Stimulated activated CD4-positive, alpha-beta T cell treated with anti-CD3 and anti-CD28 coated beads, Interleukin-4, amount 100 ng/mL, for 1 hour (primary cell): ENCODE measurements at regions not wholly inside any gene's neighbourhood (a gene's known extent, or its start where the extent isn't known, plus 50 kb on each side); places are given as distances from the start of the nearest gene placed in this dataset.

ENCODE experiments used
- DNase-seq: peaks from one replicate; pipeline ENCODE4 v3.0.0-alpha.2; 2020

- no peak for DNase-seq
These were observed 105.8 kb downstream of the TBX19 start for GRCh38 chr1:168386492-168386891.

GRCh38 chr1:168381850-168382249 is 101.2 kb downstream of the TBX19 start:
- DNase-seq: no peak

GRCh38 chr1:168380945-168381344 is 100.3 kb downstream of the TBX19 start:
- no peak for DNase-seq

DNA sequence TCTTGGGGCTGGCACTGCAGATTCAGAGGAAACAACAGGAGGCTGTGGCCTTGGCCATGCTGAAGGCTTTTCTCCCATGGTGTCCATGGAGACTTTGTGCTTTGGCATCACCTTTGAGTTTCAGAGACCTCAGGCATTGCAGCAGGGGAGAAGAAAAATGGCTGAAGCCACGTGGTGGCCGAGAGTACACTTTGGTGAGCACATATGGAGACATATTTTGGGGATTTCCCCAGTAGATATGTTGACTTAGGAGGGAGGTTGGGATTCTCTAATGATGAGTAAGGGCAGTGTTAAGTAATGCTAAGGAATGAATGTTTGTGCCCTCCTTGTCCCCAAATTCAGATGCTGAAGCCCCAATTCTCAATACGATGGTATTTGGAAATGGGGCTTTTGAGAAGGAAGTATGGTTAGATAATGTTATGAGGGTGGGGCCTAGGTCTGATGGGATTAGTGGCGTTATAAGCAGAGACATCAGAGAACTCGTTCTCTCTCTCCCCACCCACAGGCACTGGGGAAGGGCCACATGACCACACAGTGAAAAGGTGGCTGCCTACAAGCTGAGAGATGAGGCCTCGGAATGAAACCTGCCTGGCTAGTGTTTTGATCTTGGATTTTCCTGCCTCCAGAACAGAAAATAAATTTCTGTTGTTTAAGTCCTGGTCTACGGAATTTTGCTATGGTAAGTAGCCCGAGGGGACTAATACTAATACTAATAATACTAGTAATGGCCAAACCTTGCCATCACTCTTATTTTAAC is 98.6 kb downstream of the TBX19 start:
- DNase-seq: no peak

GRCh38 chr1:168375566-168376300 is 95.1 kb downstream of the TBX19 start:
- DNase-seq: no peak

- no peak for DNase-seq
These were observed 93.9 kb downstream of the TBX19 start for GRCh38 chr1:168374566-168374965.

DNA sequence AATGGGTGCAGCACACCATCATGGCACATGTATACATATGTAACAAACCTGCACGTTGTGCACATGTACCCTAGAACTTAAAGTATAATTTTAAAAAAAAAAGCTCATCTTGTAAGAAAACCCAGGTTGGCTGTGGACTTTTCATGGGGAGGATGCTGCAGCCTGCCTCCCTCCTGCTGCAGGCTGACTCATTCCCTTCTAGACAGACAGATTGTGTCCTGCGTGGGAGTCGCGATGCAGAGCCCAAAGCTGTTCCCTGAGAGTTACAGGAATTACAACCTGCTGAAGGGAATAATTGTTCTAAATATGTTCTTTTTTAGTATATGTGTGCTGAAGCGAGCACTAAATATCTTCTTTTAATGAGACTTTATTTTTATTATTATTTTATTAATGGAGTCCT is 93.2 kb downstream of the TBX19 start:
- DNase-seq: no peak

GRCh38 chr1:168372861-168373371 is 92.2 kb downstream of the TBX19 start:
- DNase-seq: no peak

- DNase-seq: no peak
These were observed 91.6 kb downstream of the TBX19 start for GRCh38 chr1:168372307-168372706.

DNA sequence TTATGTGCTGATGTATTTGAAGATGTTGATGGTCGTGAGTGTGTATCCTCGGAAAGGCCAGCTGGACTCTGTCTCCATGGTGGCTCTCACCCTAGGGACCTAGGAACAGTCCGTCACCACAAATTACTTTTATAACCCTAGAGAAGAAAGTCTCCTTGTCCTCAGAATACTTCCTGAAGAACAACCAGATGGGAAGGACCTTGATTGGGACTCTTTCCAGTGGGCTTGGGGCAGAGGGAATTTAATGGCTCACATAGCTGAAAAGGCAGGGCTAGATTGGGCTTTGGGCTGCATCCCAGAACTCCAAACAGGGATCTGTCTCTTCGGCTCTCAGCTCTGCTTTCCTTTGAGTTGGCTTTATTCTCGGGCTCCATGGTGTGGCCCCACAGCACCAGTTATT is 90.8 kb downstream of the TBX19 start:
- no peak for DNase-seq

- DNase-seq: no peak
These were observed 89.9 kb downstream of the TBX19 start for GRCh38 chr1:168370586-168370985.

GRCh38 chr1:168369655-168370054 is 89.0 kb downstream of the TBX19 start:
- DNase-seq: no peak

DNA sequence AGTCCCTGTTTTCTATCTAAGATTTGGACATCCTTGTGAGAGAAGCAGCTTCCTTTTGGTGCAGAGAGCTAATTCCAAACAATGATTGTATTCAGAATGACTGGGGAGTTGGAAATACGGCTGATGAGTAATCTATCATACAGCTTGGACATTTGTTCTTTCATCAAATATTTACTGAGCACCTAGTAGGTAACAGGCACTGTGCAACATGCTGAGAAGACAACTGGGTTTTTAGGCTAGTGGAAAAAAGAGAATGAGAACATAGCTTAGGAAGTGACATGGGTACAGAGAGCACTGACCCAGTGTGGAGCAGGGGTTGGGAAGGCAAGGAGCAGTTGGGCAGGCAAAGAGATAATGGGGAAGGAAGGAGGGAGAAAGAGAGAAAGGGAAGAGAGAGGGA is 87.5 kb downstream of the TBX19 start:
- DNase-seq: no peak

DNA sequence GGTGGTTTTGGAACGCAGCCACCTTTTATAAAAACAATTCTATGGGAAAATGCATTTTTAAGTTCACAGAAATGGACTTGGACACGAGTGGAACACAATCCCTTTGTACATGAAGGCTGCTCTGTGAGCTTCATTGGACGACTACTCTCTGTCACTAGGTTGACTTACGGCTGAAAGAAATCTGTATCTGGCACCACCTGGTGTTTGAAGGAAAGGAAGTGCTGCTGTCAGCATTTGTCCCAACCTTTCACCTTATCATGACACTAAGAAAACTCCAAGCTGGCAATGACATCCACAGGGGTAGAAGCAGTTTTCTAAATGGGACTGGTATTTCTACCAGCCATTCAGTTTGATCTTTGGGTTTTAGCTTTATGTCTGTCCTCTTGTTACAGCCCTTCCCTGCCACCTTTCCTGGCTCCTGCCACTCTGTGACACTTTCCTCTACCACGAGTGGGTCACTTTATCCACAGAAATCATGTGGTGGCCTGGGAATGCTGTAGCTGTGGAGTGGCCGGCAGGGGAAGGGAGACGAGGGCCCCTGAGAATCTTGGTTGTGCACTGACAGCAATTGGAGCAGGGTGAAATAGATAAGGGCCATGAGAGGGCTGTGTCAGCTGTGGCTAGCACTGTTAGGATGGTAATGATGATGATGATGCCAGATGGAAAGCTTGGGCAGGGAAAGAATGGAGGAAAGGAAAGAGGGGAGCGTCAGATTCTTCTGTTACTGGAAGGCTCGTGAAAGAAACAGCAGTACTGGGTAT is 85.2 kb downstream of the TBX19 start:
- no peak for DNase-seq
